HCT116 (cell line): ENCODE measurements at regions not wholly inside any gene's neighbourhood (a gene's known extent, or its start where the extent isn't known, plus 50 kb on each side); places are given as distances from the start of the nearest gene placed in this dataset.

Experiments
- ATAC-seq: fragments of 200-7000 bp; cut with Tn5 transposase; 2 replicates; pipeline ENCODE4 v1.9.1; 2020; ENCODE audit warnings: mild to moderate bottlenecking, moderate library complexity
- BruUV-seq: library from RNA; stranded (reverse); fragments of 400-500 nt; replicated peaks from 2 replicates; lab custom pipeline; 2021; lab: Mats Ljungman, UMichigan
- CTCF ChIA-PET: fragments of 300-600 bp; sonication (Branson Sonifier 250); formaldehyde crosslinking; loops from one replicate; lab custom pipeline; 2021; ENCODE audit warnings: antibody characterized with exemption; lab: Charles Lee
- POLR2A ChIA-PET: fragments of 300-600, 350-600 bp; sonication (Branson Sonifier 250); formaldehyde crosslinking; loops from one replicate; lab custom pipeline; 2021; ENCODE audit warnings: antibody characterized with exemption; lab: Charles Lee
- RAD21 ChIA-PET, 2 experiments: fragments of 300-600 bp; sonication (Branson Sonifier 250); formaldehyde crosslinking; loops; one replicate each; lab custom pipeline; 2023; ENCODE audit warnings: low total read pairs in 2 of 2; ENCODE audit not compliant: uncharacterized antibody in 2 of 2, unreplicated experiment in 2 of 2, low non-redundant PET in 1 of 2; lab: Charles Lee
- DNase-seq: peaks from one replicate; pipeline ENCODE4 v3.0.0-alpha.2; 2010; ENCODE audit warnings: low read depth, low spot score
- H2AFZ ChIP-seq: fragments of 200-600 bp; shearing (Covaris generic), sonication (generic); 2 replicates; pipeline ENCODE4 v1.6.1; 2017; ENCODE audit warnings: low read depth, mixed run types, mixed read lengths, antibody characterized with exemption, low read length; ENCODE audit not compliant: poor library complexity, severe bottlenecking
- H3K27ac ChIP-seq: 2 replicates; pipeline ENCODE4 v1.5.1; 2012; ENCODE audit warnings: low read depth, low read length
- H3K27me3 ChIP-seq: fragments of 200-600 bp; sonication (generic); 2 replicates; pipeline ENCODE4 v1.6.1; 2016; ENCODE audit warnings: mixed run types, low read length, mixed read lengths; ENCODE audit not compliant: insufficient read depth
- H3K36me3 ChIP-seq, 2 experiments: fragments of 200-500 bp in 1 of 2; fragments of 200-600 bp in 1 of 2; sonication (Bioruptor generic) in 1 of 2; sonication (generic) in 1 of 2; 2 replicates each; pipeline versions ENCODE4 v1.5.1 to v1.6.1; 2014 to 2016; ENCODE audit warnings: low read length in 2 of 2, inconsistent platforms in 1 of 2, mixed read lengths in 1 of 2, mixed run types in 1 of 2; ENCODE audit not compliant: insufficient read depth in 2 of 2, control insufficient read depth in 1 of 2
- H3K4me1 ChIP-seq, 2 experiments: fragments of 200-600 bp in 1 of 2; sonication (generic) in 1 of 2; 2 replicates each; pipeline versions ENCODE4 v1.5.1 to v1.6.1; 2012 to 2017; ENCODE audit warnings: low read length in 2 of 2, inconsistent platforms in 1 of 2, mild to moderate bottlenecking in 1 of 2, mixed read lengths in 1 of 2, mixed run types in 1 of 2, moderate library complexity in 1 of 2; ENCODE audit not compliant: insufficient read depth in 2 of 2, control insufficient read depth in 1 of 2
- H3K4me2 ChIP-seq: fragments of 200-600 bp; sonication (generic); 2 replicates; pipeline ENCODE4 v1.6.1; 2017; ENCODE audit warnings: mixed run types, low read length, mixed read lengths
- H3K4me3 ChIP-seq, 2 experiments: fragments of 200-600 bp in 1 of 2; sonication (generic) in 1 of 2; replicated peaks in 1 of 2; 2 replicates each; pipeline ENCODE4 v1.5.1; 2011 to 2016; ENCODE audit warnings: low read length in 2 of 2, control low read depth in 1 of 2, low read depth in 1 of 2, mild to moderate bottlenecking in 1 of 2, mixed read lengths in 1 of 2, mixed run types in 1 of 2
- H3K79me2 ChIP-seq: fragments of 200-600 bp; sonication (generic); 2 replicates; pipeline ENCODE4 v1.6.1; 2017; ENCODE audit warnings: mild to moderate bottlenecking, mixed run types, low read length, moderate library complexity, mixed read lengths; ENCODE audit not compliant: insufficient read depth
- H3K9ac ChIP-seq: fragments of 200-600 bp; sonication (generic); 2 replicates; pipeline ENCODE4 v1.6.1; 2016; ENCODE audit warnings: low read length, mixed read lengths
- H3K9me2 ChIP-seq: fragments of 200-600 bp; sonication (generic), shearing (Covaris generic); 2 replicates; pipeline ENCODE4 v1.6.1; 2017; ENCODE audit warnings: mixed run types, mild to moderate bottlenecking, moderate library complexity; ENCODE audit not compliant: insufficient read depth
- H3K9me3 ChIP-seq, 2 experiments: fragments of 200-500 bp in 1 of 2; fragments of 200-600 bp in 1 of 2; sonication (Bioruptor generic) in 1 of 2; sonication (generic) in 1 of 2; 2 replicates each; pipeline ENCODE4 v1.6.1; 2014 to 2017; ENCODE audit warnings: low read length in 2 of 2, mixed read lengths in 2 of 2, inconsistent platforms in 1 of 2, low read depth in 1 of 2, mild to moderate bottlenecking in 1 of 2, mixed run types in 1 of 2, moderate library complexity in 1 of 2; ENCODE audit not compliant: control insufficient read depth in 1 of 2, insufficient read depth in 1 of 2
- H4K20me1 ChIP-seq: fragments of 200-600 bp; sonication (generic), shearing (Covaris generic); 2 replicates; pipeline ENCODE4 v1.6.1; 2017; ENCODE audit warnings: mixed run types, mild to moderate bottlenecking, moderate library complexity; ENCODE audit not compliant: insufficient read depth
- ATF3 ChIP-seq: IDR thresholded peaks from 2 replicates; pipeline ENCODE4 v1.6.1; 2012
- CBX3 ChIP-seq: IDR thresholded peaks from 2 replicates; pipeline ENCODE4 v1.6.1; 2012; ENCODE audit warnings: low read depth
- CTCF ChIP-seq, 3 experiments: fragments of 200-600 bp in 1 of 3; sonication (generic) in 1 of 3; IDR thresholded peaks in 2 of 3; conservative IDR thresholded peaks in 1 of 3; 2 replicates each; pipeline ENCODE4 v1.5.1; 2012 to 2017; ENCODE audit warnings: low read depth in 2 of 3, low read length in 2 of 3, antibody characterized with exemption in 1 of 3, borderline replicate concordance in 1 of 3, control low read depth in 1 of 3, mild to moderate bottlenecking in 1 of 3, mixed read lengths in 1 of 3, mixed run types in 1 of 3, moderate library complexity in 1 of 3; ENCODE audit not compliant: insufficient read depth in 1 of 3
- EZH2 ChIP-seq: fragments of 200-600 bp; sonication (generic); IDR thresholded peaks from 2 replicates; pipeline ENCODE4 v1.6.1; 2017; ENCODE audit warnings: antibody characterized with exemption, mixed run types
- FOSL1 ChIP-seq: IDR thresholded peaks from 2 replicates; pipeline ENCODE4 v1.6.1; 2012; ENCODE audit warnings: low read depth
- JUND ChIP-seq: IDR thresholded peaks from 2 replicates; pipeline ENCODE4 v1.6.1; 2012
- MAX ChIP-seq: IDR thresholded peaks from 2 replicates; pipeline ENCODE4 v1.6.1; 2012
- POLR2A ChIP-seq: IDR thresholded peaks from 2 replicates; pipeline ENCODE4 v1.7.0; 2011; ENCODE audit warnings: borderline replicate concordance; ENCODE audit not compliant: insufficient read depth, insufficient read length; ENCODE audit errors: extremely low read depth
- RAD21 ChIP-seq: IDR thresholded peaks from 2 replicates; pipeline ENCODE4 v1.6.1; 2012; ENCODE audit warnings: low read depth, mild to moderate bottlenecking
- SIN3A ChIP-seq: IDR thresholded peaks from 2 replicates; pipeline ENCODE4 v1.6.1; 2012; ENCODE audit warnings: low read depth
- SP1 ChIP-seq: IDR thresholded peaks from 2 replicates; pipeline ENCODE4 v1.6.1; 2012; ENCODE audit warnings: low read depth
- YY1 ChIP-seq: IDR thresholded peaks from 2 replicates; pipeline ENCODE4 v1.6.1; 2011; ENCODE audit warnings: low read length, low read depth, moderate library complexity, mild to moderate bottlenecking; ENCODE audit not compliant: insufficient replicate concordance; ENCODE audit errors: extremely low read depth
- ZFX ChIP-seq: fragments of 450-650 bp; IDR thresholded peaks from 2 replicates; pipeline ENCODE4 v1.6.1; 2017
- intact Hi-C: fragments of 100-400 bp; cut with micrococcal nuclease; formaldehyde crosslinking; loops from 2 replicates; pipeline ENCODE4 v1.10.0; 2022
- TF ChIP-seq, protein P1 (sequence below): IDR thresholded peaks from 2 replicates; pipeline ENCODE4 v1.6.1; 2011; ENCODE audit warnings: mild to moderate bottlenecking, low read length, moderate library complexity; ENCODE audit not compliant: insufficient replicate concordance; ENCODE audit errors: extremely low read depth

DNA sequence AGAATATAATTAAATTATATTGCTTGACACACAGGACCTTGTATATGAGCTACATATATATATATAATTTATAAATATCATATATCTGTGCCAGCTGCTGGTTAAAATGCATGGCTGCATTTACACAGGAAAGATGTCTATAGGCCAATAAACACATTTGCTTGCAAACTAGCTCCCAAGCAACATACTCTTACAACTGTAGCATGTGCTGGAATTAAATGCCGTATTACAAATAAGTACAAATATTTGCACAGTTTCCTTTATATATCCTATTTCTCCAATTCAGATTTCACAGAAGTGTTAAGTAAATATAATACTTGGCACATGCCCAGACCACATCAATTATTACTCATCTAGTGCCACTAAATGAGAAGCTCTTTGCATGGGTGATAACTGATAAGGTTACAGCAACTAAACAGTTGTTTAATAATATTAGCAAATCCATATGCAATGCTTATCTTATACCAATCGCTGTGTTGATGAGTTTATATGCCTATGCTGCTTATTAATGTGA lies 66.7 kb upstream of the E2F7 start:
- RAD21 ChIA-PET = no interaction called here
- no peak for TF ChIP-seq ZFX
- TF ChIP-seq YY1 = no peak
- TF ChIP-seq RAD21 = no peak
- TF ChIP-seq EZH2 = no peak
- TF ChIP-seq, protein P1, sequence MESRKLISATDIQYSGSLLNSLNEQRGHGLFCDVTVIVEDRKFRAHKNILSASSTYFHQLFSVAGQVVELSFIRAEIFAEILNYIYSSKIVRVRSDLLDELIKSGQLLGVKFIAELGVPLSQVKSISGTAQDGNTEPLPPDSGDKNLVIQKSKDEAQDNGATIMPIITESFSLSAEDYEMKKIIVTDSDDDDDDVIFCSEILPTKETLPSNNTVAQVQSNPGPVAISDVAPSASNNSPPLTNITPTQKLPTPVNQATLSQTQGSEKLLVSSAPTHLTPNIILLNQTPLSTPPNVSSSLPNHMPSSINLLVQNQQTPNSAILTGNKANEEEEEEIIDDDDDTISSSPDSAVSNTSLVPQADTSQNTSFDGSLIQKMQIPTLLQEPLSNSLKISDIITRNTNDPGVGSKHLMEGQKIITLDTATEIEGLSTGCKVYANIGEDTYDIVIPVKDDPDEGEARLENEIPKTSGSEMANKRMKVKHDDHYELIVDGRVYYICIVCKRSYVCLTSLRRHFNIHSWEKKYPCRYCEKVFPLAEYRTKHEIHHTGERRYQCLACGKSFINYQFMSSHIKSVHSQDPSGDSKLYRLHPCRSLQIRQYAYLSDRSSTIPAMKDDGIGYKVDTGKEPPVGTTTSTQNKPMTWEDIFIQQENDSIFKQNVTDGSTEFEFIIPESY = no peak
- TF ChIP-seq CBX3 = no peak
- TF ChIP-seq POLR2A = no peak
- no peak for TF ChIP-seq JUND
- no peak for TF ChIP-seq CTCF (IDR thresholded peaks at IDR 0.05 in 2 of 3, conservative IDR thresholded peaks at IDR 0.05 in 1 of 3; ENCODE audit: borderline replicate concordance in 1 of 3, insufficient read depth in 1 of 3, low read depth in 2 of 3, low read length in 2 of 3)
- no peak for TF ChIP-seq SIN3A
- no peak for TF ChIP-seq SP1
- no peak for TF ChIP-seq ATF3
- TF ChIP-seq MAX = no peak
- TF ChIP-seq FOSL1 = no peak
- ATAC-seq (no peak), DNase-seq (no peak)
- Histone ChIP-seq H3K79me2 (no peaks in the 10 kb centered on the region), H3K4me2 (no peak overlapping the region), H3K9ac (no peak overlapping the region), H3K4me1 (no peaks in the 10 kb centered on the region), H4K20me1 (no peaks in the 10 kb centered on the region), H2AFZ (no peak overlapping the region), H3K27ac (no peak overlapping the region), H3K4me3 (no peak overlapping the region), H3K9me2 (no peaks in the 10 kb centered on the region), H3K27me3 (no peaks in the 10 kb centered on the region), H3K36me3 (no peaks in the 10 kb centered on the region), H3K9me3 (no peaks in the 10 kb centered on the region)
- intact Hi-C loops = no loop called here
- POLR2A ChIA-PET = no interaction called here
- CTCF ChIA-PET = no interaction called here
- no TSS peak for BruUV-seq
